Stomach smooth muscle (tissue), 2 donors: ENCODE measurements at regions not wholly inside any gene's neighbourhood (a gene's known extent, or its start where the extent isn't known, plus 50 kb on each side); places are given as distances from the start of the nearest gene placed in this dataset.
"Not testable (repeated sequence)": the region's sequence is repeated elsewhere in the genome, so short reads cannot be mapped to it uniquely, and the experiment has no call there.

Source experiments
- H3K27ac ChIP-seq: one replicate; pipeline ENCODE4 v1.7.0; 2013; ENCODE audit warnings: mild to moderate bottlenecking, low read length, inconsistent platforms
- H3K27me3 ChIP-seq, 2 donors: one replicate each; pipeline ENCODE4 v1.7.0; 2013; ENCODE audit warnings: low read length in 2 of 2; ENCODE audit not compliant: insufficient read depth in 2 of 2, control insufficient read depth in 1 of 2
- H3K36me3 ChIP-seq, 2 donors: one replicate each; pipeline ENCODE4 v1.7.0; 2013; ENCODE audit warnings: low read length in 2 of 2; ENCODE audit not compliant: control insufficient read depth in 2 of 2, insufficient read depth in 2 of 2
- H3K4me1 ChIP-seq: one replicate; pipeline ENCODE4 v1.7.0; 2013; ENCODE audit warnings: low read length; ENCODE audit not compliant: control insufficient read depth, insufficient read depth
- H3K4me3 ChIP-seq, 2 donors: one replicate each; pipeline ENCODE4 v1.7.0; 2013; ENCODE audit warnings: low read length in 2 of 2
- H3K9ac ChIP-seq, 2 donors: one replicate each; pipeline ENCODE4 v1.7.0; 2013; ENCODE audit warnings: low read length in 2 of 2, mild to moderate bottlenecking in 1 of 2
- H3K9me3 ChIP-seq, 2 donors: one replicate each; pipeline ENCODE4 v1.7.0; 2013; ENCODE audit warnings: low read length in 2 of 2; ENCODE audit not compliant: control insufficient read depth in 2 of 2
- donor health status: healthy.
- donor health status: Pancreatic carcinoma.

DNA sequence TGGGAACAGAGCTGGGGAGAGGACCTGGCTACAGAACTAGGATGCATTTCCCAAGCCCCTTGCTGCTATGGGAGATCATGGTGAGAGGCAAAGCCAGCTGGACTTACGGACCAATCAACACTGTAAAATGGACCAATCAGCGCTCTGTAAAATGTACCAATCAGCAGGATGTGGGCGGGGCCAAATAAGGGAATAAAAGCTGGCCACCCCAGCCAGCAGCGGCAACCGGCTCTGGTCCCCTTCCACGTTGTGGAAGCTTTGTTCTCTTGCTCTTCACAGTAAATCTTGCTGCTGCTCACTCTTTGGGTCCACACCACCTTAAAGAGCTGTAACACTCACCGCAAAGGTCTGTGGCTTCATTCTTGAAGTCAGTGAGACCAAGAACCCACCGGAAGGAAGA, 133.2 kb upstream of the AFDN start:
- H3K4me1 ChIP-seq, H3K9ac ChIP-seq, H3K27ac ChIP-seq, H3K9me3 ChIP-seq, H3K27me3 ChIP-seq, H3K36me3 ChIP-seq, H3K4me3 ChIP-seq: not testable (repeated sequence)

DNA sequence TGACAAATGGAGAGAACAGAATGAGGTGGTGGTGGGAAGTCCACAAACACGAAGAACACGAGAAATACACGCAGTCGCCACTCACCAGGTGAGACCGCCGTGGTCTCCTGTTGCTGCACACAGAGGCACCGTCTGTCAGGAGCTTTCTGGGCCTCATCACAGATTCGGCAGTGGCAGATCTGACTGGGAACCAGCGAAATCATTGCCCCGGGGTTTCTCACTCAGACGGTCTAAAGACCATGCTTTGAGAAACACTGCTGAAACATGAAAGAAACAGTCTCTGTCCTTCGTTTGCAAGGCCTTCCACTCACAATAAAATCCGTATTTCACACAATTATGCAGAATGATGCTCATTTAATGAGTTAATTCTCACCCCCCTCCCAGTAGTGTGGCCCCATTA, 130.9 kb upstream of the AFDN start:
- Histone ChIP-seq H3K9ac (no peak overlapping the region), H3K4me1 (no peaks in the 10 kb centered on the region), H3K9me3 (no peaks in the 10 kb centered on the region), H3K36me3 (no peaks in the 10 kb centered on the region), H3K27ac (no peak overlapping the region), H3K4me3 (no peak overlapping the region), H3K27me3 (peaks cover 0 to 5% of the 10 kb centered on the region in 2 donors)

DNA sequence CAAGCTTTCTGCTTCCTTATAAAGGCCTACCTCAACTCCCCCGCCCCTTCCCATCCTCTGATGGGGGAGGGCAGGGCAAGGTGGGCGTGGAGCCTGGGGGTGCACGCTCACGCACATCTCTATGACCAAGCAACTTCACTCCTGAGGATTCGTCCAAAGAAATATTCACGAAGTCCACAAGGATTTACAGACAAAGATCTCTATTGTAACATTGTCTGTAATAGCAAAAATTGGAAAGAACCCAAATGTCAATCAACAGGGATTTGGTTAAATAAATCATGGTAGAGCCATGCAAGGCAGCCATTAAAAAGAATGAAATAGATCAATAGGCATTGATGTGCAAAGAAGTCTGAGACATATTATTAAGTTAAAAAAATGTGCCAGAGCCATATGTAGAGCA, 130.4 kb upstream of the AFDN start:
- Histone ChIP-seq H3K9ac (no peak overlapping the region), H3K4me3 (no peak overlapping the region), H3K4me1 (no peaks in the 10 kb centered on the region), H3K9me3 (no peaks in the 10 kb centered on the region), H3K27ac (no peak overlapping the region), H3K36me3 (no peaks in the 10 kb centered on the region), H3K27me3 (peaks cover 0 to 5% of the 10 kb centered on the region in 2 donors)

DNA sequence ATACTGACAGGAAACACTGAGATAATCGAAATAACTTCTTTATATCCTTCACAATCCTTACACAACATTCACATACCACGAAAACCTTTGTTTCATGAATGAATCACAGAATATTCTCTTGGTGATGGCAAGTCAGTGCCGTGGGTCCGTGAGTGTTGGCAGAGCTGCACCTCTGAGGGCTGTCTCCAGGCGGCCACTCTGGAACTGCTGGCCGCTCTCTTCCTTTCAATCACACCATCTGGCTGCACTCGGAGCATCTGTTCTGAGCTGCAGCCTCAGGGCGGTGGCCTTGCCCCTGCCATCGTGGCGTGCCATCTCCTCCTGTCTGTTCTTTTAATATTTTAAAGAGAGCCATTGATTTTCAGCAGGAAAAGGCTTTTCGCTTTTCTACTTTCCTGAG, 129.4 kb upstream of the AFDN start:
- no peaks in the 10 kb centered on the region for H3K36me3 ChIP-seq
- H3K4me3 ChIP-seq, result no peak overlapping the region
- peaks cover 0 to 5% of the 10 kb centered on the region in 2 donors for H3K27me3 ChIP-seq
- H3K9ac ChIP-seq, result no peak overlapping the region
- H3K27ac ChIP-seq, result no peak overlapping the region
- H3K9me3 ChIP-seq, result no peaks in the 10 kb centered on the region
- H3K4me1 ChIP-seq, result no peaks in the 10 kb centered on the region

DNA sequence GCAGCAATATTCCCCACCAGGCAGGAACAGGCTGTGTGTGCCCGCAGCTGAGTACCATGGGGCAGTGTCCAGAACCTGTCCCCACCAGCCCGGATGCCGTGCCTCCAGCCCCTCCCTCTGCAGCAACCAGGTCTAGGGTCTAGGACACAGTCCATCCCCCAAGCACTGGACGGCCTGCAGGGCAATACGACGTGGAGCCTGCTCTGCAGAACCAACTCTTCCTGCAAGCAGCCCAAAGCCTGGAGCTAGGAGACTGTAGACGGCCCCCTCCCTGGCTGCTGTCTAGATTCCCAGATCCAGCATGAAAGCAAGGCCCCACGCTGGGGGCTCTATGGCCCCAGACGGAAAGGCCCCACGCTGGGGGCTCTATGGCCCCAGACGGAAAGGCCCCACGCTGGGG, 128.2 kb upstream of the AFDN start:
- Histone ChIP-seq H3K9me3 (no peaks in the 10 kb centered on the region), H3K36me3 (no peaks in the 10 kb centered on the region), H3K27ac (no peak overlapping the region), H3K27me3 (peaks cover 0 to 4% of the 10 kb centered on the region in 2 donors), H3K4me3 (no peak overlapping the region), H3K4me1 (no peaks in the 10 kb centered on the region), H3K9ac (no peak overlapping the region)

DNA sequence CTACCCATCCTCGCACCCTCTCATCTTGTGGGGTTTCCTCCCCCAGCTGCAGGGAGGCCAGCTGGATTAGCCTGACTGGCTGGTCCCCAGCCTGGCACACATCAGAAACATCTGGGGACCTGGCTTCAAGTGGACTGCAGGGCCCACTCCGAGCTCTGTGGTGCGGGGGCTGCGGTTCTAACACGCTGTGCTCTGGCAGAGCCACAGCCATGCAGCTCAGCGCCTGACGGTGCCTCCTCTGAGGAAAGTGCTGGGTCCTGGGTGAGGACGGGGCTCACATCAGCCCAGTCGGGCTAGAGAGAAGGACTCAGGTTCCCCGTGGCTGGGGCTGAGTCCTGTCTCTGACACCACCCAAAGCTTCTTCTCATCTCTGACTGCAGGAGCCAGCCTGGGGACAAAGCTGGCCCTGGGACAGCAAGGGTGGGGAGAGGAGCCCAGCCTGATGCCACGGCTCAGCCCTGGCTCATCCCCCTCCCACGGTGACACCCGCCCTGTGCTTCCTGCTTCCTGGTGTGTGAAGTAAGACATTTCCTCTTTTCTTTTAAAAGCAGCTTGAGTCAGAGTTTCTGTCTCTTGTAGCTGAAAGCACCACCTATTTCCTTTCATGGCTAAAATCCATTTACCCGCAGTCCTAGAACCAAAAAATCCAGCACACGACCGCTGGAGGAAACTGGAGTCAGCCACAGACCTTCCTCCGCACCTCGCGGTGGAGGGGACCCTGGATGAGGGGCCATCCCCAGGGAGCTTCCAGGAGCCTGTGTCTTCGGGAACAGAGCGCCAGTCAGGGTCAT, 127.4 kb upstream of the AFDN start:
- no peak overlapping the region for H3K27ac ChIP-seq
- no peak overlapping the region for H3K9ac ChIP-seq

DNA sequence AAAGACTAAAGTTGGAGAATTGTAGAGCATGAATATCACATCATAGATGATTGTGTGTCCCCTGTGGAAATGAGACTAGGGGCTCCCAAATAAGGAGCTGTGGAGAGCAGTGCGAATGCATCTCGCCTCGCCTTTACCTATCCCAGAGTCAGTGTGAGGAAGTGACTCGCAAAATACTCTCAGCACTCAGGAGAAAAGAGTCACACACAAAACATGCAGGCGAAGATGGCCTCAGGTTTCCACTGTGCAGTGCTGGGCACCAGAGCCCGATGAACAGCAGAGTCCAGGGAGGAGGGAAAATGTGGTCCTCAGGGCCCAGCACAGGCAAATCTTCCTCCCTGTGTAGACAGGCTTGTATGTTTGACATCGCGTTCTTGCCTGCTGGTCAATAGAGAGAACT, 126.5 kb upstream of the AFDN start:
- Histone ChIP-seq H3K36me3 (no peaks in the 10 kb centered on the region), H3K27me3 (no peaks in the 10 kb centered on the region), H3K27ac (no peak overlapping the region), H3K9me3 (no peaks in the 10 kb centered on the region), H3K9ac (no peak overlapping the region), H3K4me1 (no peaks in the 10 kb centered on the region), H3K4me3 (no peak overlapping the region)

More for the DNA sequence above, 127.4 kb upstream of the AFDN start:
- no peaks in the 10 kb centered on the region for H3K27me3 ChIP-seq
- H3K4me3 ChIP-seq, result no peak overlapping the region
- no peaks in the 10 kb centered on the region for H3K36me3 ChIP-seq
- no peaks in the 10 kb centered on the region for H3K4me1 ChIP-seq
- H3K9me3 ChIP-seq, result no peaks in the 10 kb centered on the region

DNA sequence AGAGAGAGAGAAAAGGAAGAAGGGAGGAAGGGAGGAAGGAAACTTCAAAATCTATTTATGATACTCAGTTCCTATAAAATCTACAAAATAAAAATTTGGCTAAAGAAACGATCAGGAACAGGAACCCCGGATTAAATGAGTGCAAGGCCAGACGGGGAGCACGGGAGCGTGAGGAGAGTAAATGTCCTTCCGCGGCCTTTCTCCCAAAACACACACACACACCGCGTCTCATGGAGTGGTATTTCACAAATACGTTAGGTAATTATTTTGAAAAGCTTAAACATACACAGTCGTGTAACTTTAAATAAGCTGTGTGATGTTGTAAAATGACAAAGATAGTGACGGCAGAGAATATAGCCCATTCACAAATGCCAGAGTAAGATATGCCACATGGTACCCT, 125.7 kb upstream of the AFDN start:
- Histone ChIP-seq H3K36me3 (no peaks in the 10 kb centered on the region), H3K4me3 (no peak overlapping the region), H3K9ac (no peak overlapping the region), H3K27ac (no peak overlapping the region), H3K4me1 (no peaks in the 10 kb centered on the region), H3K27me3 (no peaks in the 10 kb centered on the region), H3K9me3 (no peaks in the 10 kb centered on the region)

DNA sequence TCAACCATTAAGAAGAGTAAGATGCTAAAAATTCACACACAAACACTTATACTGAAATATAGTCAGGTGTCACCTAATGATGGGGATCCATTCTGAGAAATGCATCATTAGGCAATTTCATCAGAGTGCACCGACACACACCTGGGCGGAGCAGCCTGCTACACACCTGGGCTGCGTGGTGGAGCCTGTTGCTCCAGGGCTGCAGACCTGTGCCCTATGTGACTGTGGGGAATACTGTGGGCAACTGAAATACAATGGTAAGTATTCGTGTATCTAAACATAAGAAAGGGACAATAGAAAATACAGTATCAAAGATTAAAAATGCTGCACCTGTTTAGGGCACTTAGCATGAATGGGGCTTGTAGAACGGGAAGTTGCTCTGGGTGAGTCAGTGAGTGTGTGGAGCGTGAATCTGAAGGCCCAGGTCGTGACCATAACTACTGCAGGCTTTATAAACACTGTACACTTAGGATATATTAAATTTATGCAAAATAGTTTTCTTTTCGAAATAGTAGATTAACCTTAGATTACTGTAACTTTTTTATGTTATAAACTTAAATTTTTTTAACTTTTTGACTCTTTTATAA, 124.4 kb upstream of the AFDN start:
- no peaks in the 10 kb centered on the region for H3K36me3 ChIP-seq
- H3K27ac ChIP-seq, result no peak overlapping the region
- no peak overlapping the region for H3K9ac ChIP-seq
- H3K27me3 ChIP-seq, result no peaks in the 10 kb centered on the region
- H3K4me3 ChIP-seq, result no peak overlapping the region
- H3K4me1 ChIP-seq, result no peaks in the 10 kb centered on the region
- no peaks in the 10 kb centered on the region for H3K9me3 ChIP-seq

DNA sequence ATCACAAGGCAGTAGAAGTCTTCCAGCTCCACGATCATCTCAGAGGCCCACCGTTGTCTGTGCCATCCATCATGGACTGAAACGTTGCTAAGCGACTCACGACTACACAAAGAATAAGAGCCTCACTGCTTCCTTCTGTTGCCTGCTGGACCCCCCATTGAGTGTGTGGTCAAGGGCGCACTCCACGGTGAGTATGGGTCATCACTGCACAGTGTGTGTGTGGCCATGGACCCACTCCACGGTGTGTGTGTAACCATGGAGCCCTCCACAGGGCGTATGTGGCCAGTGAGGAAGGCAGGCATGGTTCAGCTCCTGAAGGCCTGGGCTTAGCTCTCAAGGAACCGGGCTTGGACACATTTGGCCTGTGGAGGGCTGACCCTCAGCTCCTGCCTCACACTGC, 123.4 kb upstream of the AFDN start:
- Histone ChIP-seq H3K9me3 (no peaks in the 10 kb centered on the region), H3K4me3 (no peak overlapping the region), H3K27ac (no peak overlapping the region), H3K27me3 (peaks cover 0 to 2% of the 10 kb centered on the region in 2 donors), H3K4me1 (no peaks in the 10 kb centered on the region), H3K36me3 (no peaks in the 10 kb centered on the region), H3K9ac (no peak overlapping the region)

DNA sequence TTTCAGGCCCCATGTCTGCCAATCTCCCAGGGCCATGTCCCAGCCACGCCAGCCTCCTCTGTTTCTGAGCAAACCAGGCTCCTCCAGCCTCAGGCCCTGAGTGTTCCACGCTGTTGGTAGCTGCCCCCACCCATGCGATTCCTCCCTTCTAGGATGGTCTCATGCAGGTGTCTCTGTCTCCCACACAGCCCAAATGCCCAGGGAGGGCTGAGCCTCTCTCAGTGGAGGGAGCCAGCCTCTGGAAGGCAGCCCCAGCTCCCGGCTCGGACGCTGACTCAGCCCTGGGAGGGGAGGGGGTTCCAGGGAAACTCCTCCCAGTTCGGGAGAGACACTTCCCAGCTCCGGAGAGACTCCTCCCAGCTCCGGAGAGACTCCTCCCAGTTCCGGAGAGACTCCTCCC, 122.9 kb upstream of the AFDN start:
- H3K4me3 ChIP-seq, result no peak overlapping the region
- no peaks in the 10 kb centered on the region for H3K36me3 ChIP-seq
- no peak overlapping the region for H3K9ac ChIP-seq
- no peak overlapping the region for H3K27ac ChIP-seq
- no peaks in the 10 kb centered on the region for H3K9me3 ChIP-seq
- H3K27me3 ChIP-seq, result peaks cover 0 to 2% of the 10 kb centered on the region in 2 donors
- H3K4me1 ChIP-seq, result no peaks in the 10 kb centered on the region
